ENCODE measurements at regions not wholly inside any gene's neighbourhood (a gene's known extent, or its start where the extent isn't known, plus 50 kb on each side); places are given as distances from the start of the nearest gene placed in this dataset.

DNA sequence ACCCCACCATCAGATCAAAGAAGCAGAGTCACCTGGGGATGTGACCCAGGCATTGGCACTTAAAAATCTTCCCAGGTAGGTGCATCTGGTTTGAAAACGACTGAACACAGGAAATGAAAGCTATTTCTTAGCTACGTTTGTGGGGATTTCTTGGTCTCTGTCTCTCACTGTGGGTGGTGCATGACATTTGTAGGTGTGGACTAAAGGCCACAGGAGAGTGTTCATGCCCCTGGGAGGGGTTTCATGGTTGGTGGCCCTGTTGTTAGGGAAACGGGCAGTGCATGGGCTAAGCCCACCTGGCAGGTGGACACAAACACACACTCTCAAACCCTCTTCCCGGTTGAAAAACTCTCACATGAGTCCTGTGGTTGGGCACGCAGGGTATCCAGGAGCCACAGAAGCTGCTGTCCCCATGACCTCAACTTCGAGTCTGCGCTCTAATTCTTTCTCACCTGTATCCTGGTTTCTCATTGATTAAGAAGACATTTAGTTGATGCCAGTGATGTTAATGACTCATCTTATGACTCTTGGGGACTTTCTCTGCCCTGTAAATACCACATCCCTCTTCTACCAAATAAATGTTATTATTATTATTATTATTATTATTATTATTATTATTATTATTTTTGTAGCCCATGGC, 119.4 kb downstream of the MRPS6 start:
- no peak overlapping the region for H3K27ac ChIP-seq
- no peak for TF ChIP-seq CTCF (IDR thresholded peaks at IDR 0.05)
- DNase-seq: no peak
- no peaks in the 10 kb centered on the region for H3K4me1 ChIP-seq
- no peak overlapping the region for H3K4me3 ChIP-seq
- no peaks in the 10 kb centered on the region for H3K9me3 ChIP-seq
- no peaks in the 10 kb centered on the region for H3K36me3 ChIP-seq
- H3K27me3 ChIP-seq (ENCODE audit: low read depth): no peaks in the 10 kb centered on the region
- intact Hi-C loops (cut with DNase I): no loop called here
- no peak for ATAC-seq

DNA sequence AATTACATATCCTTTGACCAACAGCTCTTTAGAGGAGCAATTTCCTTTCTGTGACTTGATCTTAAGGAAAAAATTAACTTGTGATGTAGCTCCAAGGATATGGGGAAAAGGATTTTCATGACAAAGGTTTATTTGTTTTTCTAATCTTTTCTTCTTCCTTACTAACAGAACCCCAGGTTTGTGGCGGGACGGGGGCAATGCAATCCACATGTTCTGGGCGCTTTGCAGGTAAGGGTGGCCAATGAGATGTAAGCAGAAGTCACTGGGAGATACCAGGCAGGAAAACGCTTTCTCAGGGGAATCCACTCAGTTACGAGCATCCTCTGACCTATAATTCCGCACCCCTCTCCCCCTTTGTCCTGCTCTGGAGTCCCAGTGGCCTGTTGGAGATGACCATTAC, 122.0 kb downstream of the MRPS6 start:
- no peaks in the 10 kb centered on the region for H3K27me3 ChIP-seq (ENCODE audit: low read depth)
- ATAC-seq (no peak), DNase-seq (no peak)
- no peaks in the 10 kb centered on the region for H3K9me3 ChIP-seq
- intact Hi-C loops (cut with DNase I): no loop called here
- no peak overlapping the region for H3K27ac ChIP-seq
- no peak overlapping the region for H3K4me3 ChIP-seq
- no peaks in the 10 kb centered on the region for H3K36me3 ChIP-seq
- TF ChIP-seq CTCF (IDR thresholded peaks at IDR 0.05): no peak
- H3K4me1 ChIP-seq: peaks cover 12% of the 10 kb centered on the region

DNA sequence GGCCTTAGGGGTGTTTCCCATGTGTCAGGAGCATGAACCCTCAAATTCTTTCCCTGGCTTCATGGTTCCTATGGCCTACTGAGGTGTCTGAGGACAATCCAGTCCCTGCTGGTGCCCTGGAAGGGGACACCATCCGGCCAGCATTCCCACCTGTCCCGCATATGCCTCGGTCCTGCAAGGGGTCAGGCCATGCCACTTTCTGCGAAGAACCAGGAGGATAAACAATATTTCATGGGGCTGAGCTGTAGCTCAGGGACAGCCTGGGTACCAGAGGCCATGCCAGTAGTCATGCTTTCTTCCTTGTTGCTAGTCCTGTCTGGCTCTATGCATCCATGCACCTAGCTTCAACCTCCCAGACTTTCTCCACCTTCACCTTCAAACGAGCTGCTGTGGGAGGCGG, 123.6 kb downstream of the MRPS6 start:
- intact Hi-C loops (cut with DNase I): no loop called here
- Histone ChIP-seq H3K27me3 (ENCODE audit: low read depth) (no peaks in the 10 kb centered on the region), H3K36me3 (no peaks in the 10 kb centered on the region), H3K4me3 (no peak overlapping the region), H3K4me1 (peaks cover 20% of the 10 kb centered on the region), H3K27ac (no peak overlapping the region), H3K9me3 (no peaks in the 10 kb centered on the region)
- TF ChIP-seq CTCF (IDR thresholded peaks at IDR 0.05): no peak
- DNase-seq: no peak
- ATAC-seq: no peak

GRCh38 chr21:34197561-34197960, 124.2 kb downstream of the MRPS6 start:
- DNase-seq (no peak), ATAC-seq (no peak)
- H3K27ac ChIP-seq: no peak overlapping the region
- no peaks in the 10 kb centered on the region for H3K27me3 ChIP-seq (ENCODE audit: low read depth)
- intact Hi-C loops (cut with DNase I): no loop called here
- TF ChIP-seq CTCF (IDR thresholded peaks at IDR 0.05): no peak
- H3K9me3 ChIP-seq: no peaks in the 10 kb centered on the region
- no peaks in the 10 kb centered on the region for H3K36me3 ChIP-seq
- no peak overlapping the region for H3K4me3 ChIP-seq
- H3K4me1 ChIP-seq: peaks cover 22% of the 10 kb centered on the region

GRCh38 chr21:34198231-34199120, 125.1 kb downstream of the MRPS6 start:
- Histone ChIP-seq H3K4me1 (peaks cover 31% of the 10 kb centered on the region), H3K36me3 (no peaks in the 10 kb centered on the region), H3K4me3 (no peak overlapping the region), H3K27ac (no peak overlapping the region), H3K9me3 (no peaks in the 10 kb centered on the region), H3K27me3 (ENCODE audit: low read depth) (no peaks in the 10 kb centered on the region)
- DNase-seq (no peak), ATAC-seq (no peak)
- no peak for TF ChIP-seq CTCF (IDR thresholded peaks at IDR 0.05)
- intact Hi-C loops (cut with DNase I): no loop called here

All from lower lobe of right lung (tissue), 2 donors.